Natural killer cell (primary cell): ENCODE measurements at regions not wholly inside any gene's neighbourhood (a gene's known extent, or its start where the extent isn't known, plus 50 kb on each side); places are given as distances from the start of the nearest gene placed in this dataset.
A peak's percentile ranks its signal among the peaks of the same experiment; 100 is the strongest.

Experiments used
- ATAC-seq, 3 donors: fragments of 150-1000 bp in 2 of 3; fragments of 200-7000 bp in 1 of 3; cut with Tn5 transposase; 1 replicate in 1 of 3; 2 replicates in 2 of 3; pipeline ENCODE4 v1.10.0; 2021; ENCODE audit warnings: mild to moderate bottlenecking in 2 of 3, moderate library complexity in 2 of 3
- DNase-seq, 2 donors: peaks; one replicate each; pipeline versions ENCODE4 v3.0.0 to v3.0.0-alpha.2; 2013 to 2021; ENCODE audit warnings: mixed read lengths in 1 of 2
- H3K27ac ChIP-seq: one replicate; pipeline ENCODE4 v1.5.1; 2013; ENCODE audit warnings: mild to moderate bottlenecking, low read length
- H3K27me3 ChIP-seq: one replicate; pipeline ENCODE4 v1.6.1; 2013; ENCODE audit warnings: low read length; ENCODE audit not compliant: control insufficient read depth, insufficient read depth
- H3K36me3 ChIP-seq: one replicate; pipeline ENCODE4 v1.6.1; 2013; ENCODE audit warnings: low read length; ENCODE audit not compliant: control insufficient read depth, insufficient read depth
- H3K4me1 ChIP-seq: one replicate; pipeline ENCODE4 v1.6.1; 2013; ENCODE audit warnings: low read length; ENCODE audit not compliant: control insufficient read depth, insufficient read depth
- H3K4me3 ChIP-seq: one replicate; pipeline ENCODE4 v1.5.1; 2013; ENCODE audit warnings: low read length
- H3K9me3 ChIP-seq: one replicate; pipeline ENCODE4 v1.6.1; 2013; ENCODE audit warnings: low read length; ENCODE audit not compliant: control insufficient read depth, insufficient read depth
- H3K27ac Mint-ChIP-seq, 2 donors: one replicate each; pipeline ENCODE4 v1.8.0; 2022; ENCODE audit warnings: mild to moderate bottlenecking in 2 of 2, mixed read lengths in 2 of 2, moderate library complexity in 1 of 2
- H3K27me3 Mint-ChIP-seq, 2 donors: one replicate each; pipeline ENCODE4 v1.8.0; 2022; ENCODE audit warnings: low read depth in 2 of 2, mixed read lengths in 2 of 2
- H3K36me3 Mint-ChIP-seq: one replicate; pipeline ENCODE4 v1.8.0; 2022; ENCODE audit warnings: mixed read lengths
- H3K4me1 Mint-ChIP-seq, 2 donors: one replicate each; pipeline ENCODE4 v1.8.0; 2022; ENCODE audit warnings: mixed read lengths in 2 of 2
- H3K4me3 Mint-ChIP-seq: one replicate; pipeline ENCODE4 v1.8.0; 2022; ENCODE audit warnings: mild to moderate bottlenecking, moderate library complexity, mixed read lengths
- H3K9me3 Mint-ChIP-seq, 2 donors: one replicate each; pipeline ENCODE4 v1.8.0; 2022; ENCODE audit warnings: mixed read lengths in 2 of 2
- CTCF ChIP-seq: fragments of 200-600 bp; IDR thresholded peaks from one replicate; pipeline ENCODE4 v1.8.0; 2022; ENCODE audit warnings: antibody characterized with exemption
- WGBS: methylation state at CpG from one replicate; pipeline ENCODE4 v1.1.7; 2013; ENCODE audit warnings: missing lambda C conversion rate; ENCODE audit not compliant: insufficient coverage; 5-methylcytosine and 5-hydroxymethylcytosine counted together
- intact Hi-C: fragments of 100-400 bp; cut with micrococcal nuclease; formaldehyde crosslinking; loops from one replicate; pipeline ENCODE4 v1.14.2; 2022

- Histone ChIP-seq H3K36me3 (no peaks in the 10 kb centered on the region), H3K4me3 (no peak overlapping the region), H3K27ac (no peak overlapping the region), H3K27me3 (peaks cover 8% of the 10 kb centered on the region), H3K9me3 (no peaks in the 10 kb centered on the region), H3K4me1 (no peaks in the 10 kb centered on the region)
- Mint-ChIP-seq H3K36me3 (peaks cover 14% of the 10 kb centered on the region), H3K9me3 (peaks cover 0 to 3% of the 10 kb centered on the region in 2 donors), H3K4me3 (no peak overlapping the region), H3K4me1 (peaks cover 0 to 7% of the 10 kb centered on the region in 2 donors), H3K27me3 (peaks cover 16 to 42% of the 10 kb centered on the region in 2 donors), H3K27ac (no peak overlapping the region)
- DNase-seq (no peak), ATAC-seq (no peak)
- intact Hi-C loops, result no loop called here
- 86% methylated on average over 4 of the region's 4 CpGs for WGBS
- no peak for TF ChIP-seq CTCF
These were observed 76.2 kb upstream of the CTAGE1 start for GRCh38 chr18:22493940-22494339.

- Mint-ChIP-seq H3K9me3 (peaks cover 0 to 3% of the 10 kb centered on the region in 2 donors), H3K4me1 (peaks cover 0 to 7% of the 10 kb centered on the region in 2 donors), H3K27me3 (peaks cover 15 to 36% of the 10 kb centered on the region in 2 donors), H3K27ac (no peak overlapping the region), H3K36me3 (peaks cover 14% of the 10 kb centered on the region), H3K4me3 (no peak overlapping the region)
- DNase-seq (no peak), ATAC-seq (no peak)
- no peaks in the 10 kb centered on the region for H3K4me1 ChIP-seq
- intact Hi-C loops, result no loop called here
- H3K36me3 ChIP-seq, result no peaks in the 10 kb centered on the region
- H3K27me3 ChIP-seq, result peaks cover 8% of the 10 kb centered on the region
- no peak overlapping the region for H3K4me3 ChIP-seq
- WGBS, result no CpG with 5 or more reads among the region's 2 CpGs
- TF ChIP-seq CTCF, result no peak
- no peak overlapping the region for H3K27ac ChIP-seq
- H3K9me3 ChIP-seq, result no peaks in the 10 kb centered on the region
These were observed 77.1 kb upstream of the CTAGE1 start for GRCh38 chr18:22494771-22495170.

- intact Hi-C loops, result no loop called here
- Histone ChIP-seq H3K36me3 (no peaks in the 10 kb centered on the region), H3K4me3 (no peak overlapping the region), H3K27me3 (peaks cover 5% of the 10 kb centered on the region), H3K9me3 (no peaks in the 10 kb centered on the region), H3K27ac (no peak overlapping the region), H3K4me1 (no peaks in the 10 kb centered on the region)
- TF ChIP-seq CTCF, result no peak
- Mint-ChIP-seq H3K9me3 (peaks cover 0 to 3% of the 10 kb centered on the region in 2 donors), H3K27me3 (peaks cover 10 to 25% of the 10 kb centered on the region in 2 donors), H3K36me3 (peaks cover 14% of the 10 kb centered on the region), H3K27ac (no peak overlapping the region), H3K4me1 (no peaks in the 10 kb centered on the region), H3K4me3 (no peak overlapping the region)
- DNase-seq, result no peak
- no peak for ATAC-seq
These were observed 81.7 kb upstream of the CTAGE1 start for GRCh38 chr18:22499421-22499820.

GRCh38 chr18:22503803-22504202 lies 86.1 kb upstream of the CTAGE1 start:
- H3K36me3 Mint-ChIP-seq, result no peaks in the 10 kb centered on the region
- no peak for DNase-seq
- H3K4me3 ChIP-seq, result no peak overlapping the region
- no peaks in the 10 kb centered on the region for H3K4me1 ChIP-seq
- H3K4me3 Mint-ChIP-seq, result no peak overlapping the region
- no peaks in the 10 kb centered on the region for H3K9me3 ChIP-seq
- no peak overlapping the region for H3K27ac ChIP-seq
- ATAC-seq, result peak in 1 of 3 donors; percentile 24
- H3K27ac Mint-ChIP-seq, result no peak overlapping the region
- H3K9me3 Mint-ChIP-seq, result no peaks in the 10 kb centered on the region
- peaks cover 2% of the 10 kb centered on the region for H3K27me3 ChIP-seq
- intact Hi-C loops, result no loop called here
- 100% methylated on average over 3 of the region's 3 CpGs for WGBS
- no peak for TF ChIP-seq CTCF
- H3K27me3 Mint-ChIP-seq, result no peaks in the 10 kb centered on the region
- H3K4me1 Mint-ChIP-seq, result peaks cover 9% of the 10 kb centered on the region in 2 donors
- no peaks in the 10 kb centered on the region for H3K36me3 ChIP-seq
